Mesenteric fat pad (tissue), 1 donor: ENCODE measurements at regions not wholly inside any gene's neighbourhood (a gene's known extent, or its start where the extent isn't known, plus 50 kb on each side); places are given as distances from the start of the nearest gene placed in this dataset.

Experiments used
- DNase-seq: peaks from one replicate; pipeline ENCODE4 v3.0.0-alpha.2; 2020; ENCODE audit warnings: low spot score
- donor health status: DM: yes; HTN: yes; CAD: no.

DNA sequence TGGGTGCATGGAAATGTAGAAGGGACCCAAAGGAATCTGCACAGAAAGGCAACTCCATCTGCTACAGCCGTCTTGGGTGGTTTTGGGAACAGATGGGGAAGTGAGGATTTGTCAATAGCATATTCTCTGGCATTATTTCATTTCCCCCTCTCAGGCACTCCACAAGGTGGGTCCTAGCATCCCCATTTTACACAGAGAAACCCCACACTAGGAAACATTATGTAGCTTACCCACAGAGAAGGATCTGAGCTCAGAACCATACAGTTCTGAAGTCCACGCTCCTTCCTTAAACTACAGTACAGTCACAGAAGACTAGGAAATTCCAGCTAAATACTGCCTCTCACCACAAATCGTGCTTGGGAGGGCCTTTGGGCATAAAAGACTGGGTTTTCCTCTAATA, 61.2 kb upstream of the CTNNB1 start:
- DNase-seq: no peak

GRCh38 chr3:41138601-41139000, 60.7 kb upstream of the CTNNB1 start:
- no peak for DNase-seq

- DNase-seq: no peak
These were observed 59.1 kb upstream of the CTNNB1 start for GRCh38 chr3:41140242-41140641.

- no peak for DNase-seq
These were observed 57.7 kb upstream of the CTNNB1 start for GRCh38 chr3:41141433-41142167.

DNA sequence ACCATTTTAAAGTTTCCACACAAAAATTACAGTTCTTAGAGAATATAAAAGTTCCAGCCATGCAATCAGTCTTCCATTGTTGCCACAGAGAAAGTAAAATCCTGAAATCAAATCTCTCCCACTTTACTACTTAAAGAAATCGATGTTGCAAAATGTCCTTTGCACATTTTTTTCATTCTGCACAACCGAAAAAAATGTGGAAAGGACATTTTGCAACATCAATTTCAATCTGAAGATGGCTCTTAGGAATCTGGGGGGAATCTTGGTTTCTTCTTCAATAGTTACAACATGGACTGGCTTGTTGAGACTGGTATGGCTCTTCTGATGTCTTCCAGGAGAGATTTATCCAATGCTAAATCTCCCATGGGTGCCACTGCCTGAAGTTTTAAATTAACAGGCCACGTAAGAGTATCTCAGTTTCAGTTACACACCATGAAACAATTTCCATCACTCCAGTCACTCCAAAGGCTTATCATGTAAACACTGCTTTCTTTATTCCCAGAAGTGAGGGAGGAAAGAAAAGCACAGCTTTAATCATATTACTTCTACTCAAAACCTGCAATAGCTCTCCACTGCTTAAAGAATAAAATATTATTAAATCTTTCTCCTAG, 55.8 kb upstream of the CTNNB1 start:
- DNase-seq: no peak

- DNase-seq: no peak
These were observed 54.7 kb upstream of the CTNNB1 start for GRCh38 chr3:41144631-41145030.

DNA sequence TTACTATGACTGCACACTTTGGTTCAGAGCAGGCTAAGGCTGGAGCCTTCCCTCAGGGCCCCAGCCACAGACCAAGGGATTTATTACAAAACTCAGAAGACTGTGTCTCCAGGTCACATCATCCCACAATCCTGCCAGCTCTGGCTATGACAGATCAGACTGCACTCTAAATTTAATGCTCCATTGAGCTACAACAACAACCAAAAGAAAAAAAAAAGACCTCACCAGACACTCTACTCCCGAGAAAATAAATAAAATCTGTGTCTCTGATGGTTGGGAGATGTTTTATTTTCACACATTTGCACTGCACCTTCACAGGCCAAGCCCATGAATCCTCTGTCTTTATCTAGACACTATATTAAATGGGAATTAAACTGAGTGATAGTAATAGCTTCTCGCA, 50.8 kb upstream of the CTNNB1 start:
- DNase-seq: no peak

GRCh38 chr3:41148901-41149300, 50.4 kb upstream of the CTNNB1 start:
- no peak for DNase-seq
